B cell (primary cell): ENCODE measurements at regions not wholly inside any gene's neighbourhood (a gene's known extent, or its start where the extent isn't known, plus 50 kb on each side); places are given as distances from the start of the nearest gene placed in this dataset.

ENCODE experiments used
- ATAC-seq: fragments of 200-7000 bp; cut with Tn5 transposase; one replicate; pipeline ENCODE4 v1.10.0; 2021; ENCODE audit warnings: low read depth, mild to moderate bottlenecking, moderate number of reproducible peaks, moderate library complexity
- CTCF ChIA-PET: fragments of 350-600 bp; sonication (Branson Sonifier 250); formaldehyde crosslinking; loops from one replicate; lab custom pipeline; 2021; ENCODE audit warnings: antibody characterized with exemption, inconsistent platforms; lab: Charles Lee
- POLR2A ChIA-PET: fragments of 350-600 bp; sonication (Branson Sonifier 250); formaldehyde crosslinking; loops from one replicate; lab custom pipeline; 2021; ENCODE audit warnings: antibody characterized with exemption; lab: Charles Lee
- DNase-seq: peaks from one replicate; pipeline ENCODE4 v3.0.0; 2013
- H2AFZ ChIP-seq: 2 replicates; pipeline ENCODE4 v1.6.1; 2012; ENCODE audit warnings: mild to moderate bottlenecking, low read depth, low read length; ENCODE audit not compliant: insufficient read depth, poor library complexity, severe bottlenecking
- H3K27ac ChIP-seq, 2 donors: 1 replicate in 1 of 2; 2 replicates in 1 of 2; pipeline ENCODE4 v1.5.1; 2012 to 2013; ENCODE audit warnings: low read length in 2 of 2, mild to moderate bottlenecking in 2 of 2, moderate library complexity in 1 of 2
- H3K27me3 ChIP-seq, 4 experiments: fragments of 200-600 bp in 1 of 4; sonication (generic) in 1 of 4; replicated peaks in 1 of 4; 1 replicate in 2 of 4; 2 replicates in 2 of 4; pipeline versions ENCODE4 v1.6.1 to v1.7.0; 2013 to 2016; ENCODE audit warnings: low read length in 3 of 4, mild to moderate bottlenecking in 2 of 4, mixed read lengths in 1 of 4, moderate library complexity in 1 of 4; ENCODE audit not compliant: insufficient read depth in 4 of 4, control insufficient read depth in 3 of 4; ENCODE audit errors: control extremely low read depth in 1 of 4
- H3K36me3 ChIP-seq, 2 experiments: replicated peaks in 1 of 2; 1 replicate in 1 of 2; 2 replicates in 1 of 2; pipeline versions ENCODE4 v1.6.1 to v1.7.1; 2013; ENCODE audit warnings: low read length in 1 of 2; ENCODE audit not compliant: insufficient read depth in 2 of 2, control insufficient read depth in 1 of 2; ENCODE audit errors: control extremely low read depth in 1 of 2, extremely low read depth in 1 of 2
- H3K4me1 ChIP-seq, 2 donors: fragments of 200-600 bp in 1 of 2; sonication (generic) in 1 of 2; 1 replicate in 1 of 2; 2 replicates in 1 of 2; pipeline versions ENCODE4 v1.5.1 to v1.6.1; 2013 to 2017; ENCODE audit warnings: low read length in 2 of 2; ENCODE audit not compliant: control insufficient read depth in 2 of 2, insufficient read depth in 2 of 2
- H3K4me2 ChIP-seq: replicated peaks from 2 replicates; pipeline ENCODE3; 2012; ENCODE audit warnings: mild to moderate bottlenecking, low read depth, low read length; ENCODE audit not compliant: poor library complexity, severe bottlenecking
- H3K4me3 ChIP-seq, 5 experiments: fragments of 200-600 bp in 1 of 5; sonication (generic) in 1 of 5; 1 replicate in 3 of 5; 2 replicates in 2 of 5; pipeline versions ENCODE4 v1.5.1 to v1.7.0; 2011 to 2016; ENCODE audit warnings: low read length in 4 of 5, mild to moderate bottlenecking in 4 of 5, low read depth in 2 of 5, control low read depth in 1 of 5, moderate library complexity in 1 of 5; ENCODE audit not compliant: insufficient read depth in 1 of 5; ENCODE audit errors: control extremely low read depth in 1 of 5, extremely low read depth in 1 of 5
- H3K79me2 ChIP-seq: fragments of 200-600 bp; sonication (generic); one replicate; pipeline ENCODE4 v1.6.0; 2016; ENCODE audit warnings: low read length; ENCODE audit not compliant: control insufficient read depth, insufficient read depth
- H3K9ac ChIP-seq: fragments of 200-600 bp; sonication (generic); 2 replicates; pipeline ENCODE4 v1.6.1; 2017; ENCODE audit warnings: mild to moderate bottlenecking, low read length, moderate library complexity
- H3K9me3 ChIP-seq, 3 donors: one replicate each; pipeline versions ENCODE4 v1.6.1 to v1.7.1; 2013; ENCODE audit warnings: low read length in 2 of 3; ENCODE audit not compliant: control insufficient read depth in 2 of 3, insufficient read depth in 1 of 3; ENCODE audit errors: control extremely low read depth in 1 of 3
- H4K20me1 ChIP-seq: 2 replicates; pipeline ENCODE4 v1.6.0; 2012; ENCODE audit warnings: mild to moderate bottlenecking, low read length; ENCODE audit not compliant: insufficient read depth, control insufficient read depth, poor library complexity, severe bottlenecking
- H3K27ac Mint-ChIP-seq: one replicate; pipeline ENCODE4 v1.8.0; 2021; ENCODE audit warnings: mixed read lengths
- H3K27me3 Mint-ChIP-seq: one replicate; pipeline ENCODE4 v1.8.0; 2021; ENCODE audit warnings: mixed read lengths
- H3K4me1 Mint-ChIP-seq: one replicate; pipeline ENCODE4 v1.8.0; 2021; ENCODE audit warnings: mixed read lengths
- H3K4me3 Mint-ChIP-seq: one replicate; pipeline ENCODE4 v1.8.0; 2021; ENCODE audit warnings: mixed read lengths
- H3K9me3 Mint-ChIP-seq: one replicate; pipeline ENCODE4 v1.8.0; 2022; ENCODE audit warnings: mixed read lengths; ENCODE audit not compliant: insufficient read depth
- EZH2 ChIP-seq: IDR thresholded peaks from 2 replicates; pipeline ENCODE4 v1.6.1; 2012; ENCODE audit warnings: borderline replicate concordance, low read depth, mild to moderate bottlenecking, moderate library complexity, low read length; ENCODE audit not compliant: insufficient read depth, poor library complexity, severe bottlenecking
- WGBS: methylation state at CpG from one replicate; pipeline ENCODE4 v1.1.5; 2013; ENCODE audit warnings: missing lambda C conversion rate; ENCODE audit not compliant: insufficient coverage; 5-methylcytosine and 5-hydroxymethylcytosine counted together
- intact Hi-C: fragments of 100-400 bp; cut with micrococcal nuclease; formaldehyde crosslinking; loops from one replicate; pipeline ENCODE4 v1.10.0; 2022
- TF ChIP-seq, protein P1 (sequence below): fragments of 200-600 bp; IDR thresholded peaks from one replicate; pipeline ENCODE4 v1.8.0; 2022; ENCODE audit warnings: antibody characterized with exemption, mild to moderate bottlenecking

- Mint-ChIP-seq H3K4me3 (no peak overlapping the region), H3K27me3 (no peaks in the 10 kb centered on the region), H3K9me3 (peaks cover 6% of the 10 kb centered on the region), H3K4me1 (no peaks in the 10 kb centered on the region), H3K27ac (no peak overlapping the region)
- Histone ChIP-seq H3K27me3 (no peaks in the 10 kb centered on the region), H3K36me3 (no peaks in the 10 kb centered on the region), H3K27ac (no peak overlapping the region), H3K4me1 (no peaks in the 10 kb centered on the region), H3K4me3 (no peak overlapping the region), H3K4me2 (no peak overlapping the region), H3K79me2 (no peaks in the 10 kb centered on the region), H3K9me3 (no peaks in the 10 kb centered on the region), H4K20me1 (no peaks in the 10 kb centered on the region), H2AFZ (no peak overlapping the region), H3K9ac (no peak overlapping the region)
- no peak for TF ChIP-seq EZH2
- TF ChIP-seq, protein P1, sequence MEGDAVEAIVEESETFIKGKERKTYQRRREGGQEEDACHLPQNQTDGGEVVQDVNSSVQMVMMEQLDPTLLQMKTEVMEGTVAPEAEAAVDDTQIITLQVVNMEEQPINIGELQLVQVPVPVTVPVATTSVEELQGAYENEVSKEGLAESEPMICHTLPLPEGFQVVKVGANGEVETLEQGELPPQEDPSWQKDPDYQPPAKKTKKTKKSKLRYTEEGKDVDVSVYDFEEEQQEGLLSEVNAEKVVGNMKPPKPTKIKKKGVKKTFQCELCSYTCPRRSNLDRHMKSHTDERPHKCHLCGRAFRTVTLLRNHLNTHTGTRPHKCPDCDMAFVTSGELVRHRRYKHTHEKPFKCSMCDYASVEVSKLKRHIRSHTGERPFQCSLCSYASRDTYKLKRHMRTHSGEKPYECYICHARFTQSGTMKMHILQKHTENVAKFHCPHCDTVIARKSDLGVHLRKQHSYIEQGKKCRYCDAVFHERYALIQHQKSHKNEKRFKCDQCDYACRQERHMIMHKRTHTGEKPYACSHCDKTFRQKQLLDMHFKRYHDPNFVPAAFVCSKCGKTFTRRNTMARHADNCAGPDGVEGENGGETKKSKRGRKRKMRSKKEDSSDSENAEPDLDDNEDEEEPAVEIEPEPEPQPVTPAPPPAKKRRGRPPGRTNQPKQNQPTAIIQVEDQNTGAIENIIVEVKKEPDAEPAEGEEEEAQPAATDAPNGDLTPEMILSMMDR: no peak
- ChIA-PET POLR2A (no interaction called here), CTCF (no interaction called here)
- intact Hi-C loops: no loop called here
- ATAC-seq: no peak
- WGBS: no CpG with 5 or more reads among the region's 5 CpGs
- no peak for DNase-seq
Observed at GRCh38 chr5:30337084-30337573, 856.4 kb upstream of the CDH6 start.

DNA sequence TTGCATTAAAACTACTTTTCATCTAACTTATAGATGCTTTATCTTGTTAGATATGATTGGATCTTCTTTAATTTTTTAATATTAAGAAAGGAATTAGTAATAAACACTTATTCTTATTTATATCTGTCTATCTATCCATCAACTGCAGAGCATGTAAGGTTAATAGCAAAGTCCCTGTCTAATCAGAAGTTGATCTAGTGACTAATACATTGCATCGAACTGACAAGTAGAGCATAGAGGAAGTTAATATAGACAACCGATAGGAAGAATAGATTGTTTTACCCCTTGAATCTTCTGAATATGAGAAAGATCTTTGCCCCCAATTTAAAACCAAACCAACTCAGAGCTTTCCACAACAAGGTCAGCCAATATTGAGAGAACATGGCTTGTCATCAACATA, 862.0 kb upstream of the CDH6 start:
- no peaks in the 10 kb centered on the region for H3K4me1 ChIP-seq
- no peaks in the 10 kb centered on the region for H4K20me1 ChIP-seq
- H3K9me3 Mint-ChIP-seq: peaks cover 3% of the 10 kb centered on the region
- DNase-seq (no peak), ATAC-seq (no peak)
- H3K36me3 ChIP-seq: no peaks in the 10 kb centered on the region
- no peaks in the 10 kb centered on the region for H3K27me3 Mint-ChIP-seq
- H3K4me1 Mint-ChIP-seq: no peaks in the 10 kb centered on the region
- intact Hi-C loops: no loop called here
- no peak overlapping the region for H3K27ac Mint-ChIP-seq
- H3K79me2 ChIP-seq: no peaks in the 10 kb centered on the region
- H3K4me2 ChIP-seq: no peak overlapping the region
- H2AFZ ChIP-seq: no peak overlapping the region
- ChIA-PET CTCF (no interaction called here), POLR2A (no interaction called here)
- no peaks in the 10 kb centered on the region for H3K27me3 ChIP-seq
- TF ChIP-seq EZH2: no peak
- TF ChIP-seq, protein P1: no peak
- WGBS: no CpG with 5 or more reads among the region's 2 CpGs
- H3K4me3 Mint-ChIP-seq: no peak overlapping the region
- H3K4me3 ChIP-seq: no peak overlapping the region
- H3K27ac ChIP-seq: no peak overlapping the region
- H3K9ac ChIP-seq: no peak overlapping the region
- H3K9me3 ChIP-seq: no peaks in the 10 kb centered on the region
